GM19238 (cell line): ENCODE measurements at regions not wholly inside any gene's neighbourhood (a gene's known extent, or its start where the extent isn't known, plus 50 kb on each side); places are given as distances from the start of the nearest gene placed in this dataset.

Source experiments
- DNase-seq: peaks from one replicate; pipeline ENCODE4 v3.0.0; 2011; ENCODE audit warnings: low spot score; ENCODE audit not compliant: insufficient read length

DNA sequence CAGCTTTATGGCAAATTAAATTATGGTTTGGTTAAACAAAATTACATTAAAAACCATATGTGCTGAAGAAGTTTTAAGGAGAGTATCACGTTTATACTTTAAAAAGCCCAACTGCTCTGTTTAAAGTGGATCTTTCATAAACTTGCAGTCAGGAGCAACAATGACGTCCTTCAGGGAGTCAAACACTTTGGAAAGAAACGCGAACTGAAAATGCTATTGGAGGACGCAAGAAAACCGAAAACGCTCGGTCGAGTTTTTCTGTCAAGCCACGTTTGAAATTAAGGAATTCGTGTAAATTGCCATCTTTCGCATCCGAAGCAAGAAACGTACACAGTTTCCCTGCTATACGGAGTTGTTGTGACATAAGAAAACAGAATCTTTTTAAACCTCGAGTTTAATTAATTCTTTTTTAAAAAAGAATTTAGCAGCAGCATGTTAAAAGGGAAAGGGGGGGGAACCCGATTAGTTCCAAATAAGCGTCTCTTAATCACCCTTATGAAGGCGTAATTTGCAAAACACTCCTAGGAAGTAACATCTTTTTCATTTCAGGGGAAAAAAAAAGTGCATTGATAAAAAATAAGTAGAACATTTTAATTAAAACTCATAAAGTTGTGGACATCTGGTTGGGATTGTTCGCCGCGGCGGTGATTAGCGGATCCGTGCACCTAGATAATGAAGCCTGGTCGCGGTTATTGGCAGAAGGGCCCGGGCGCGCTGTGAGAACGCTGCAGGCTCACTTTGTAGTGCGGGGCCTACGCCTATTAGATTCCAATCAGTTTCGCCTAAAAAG lies 295.4 kb downstream of the TFAP2C start:
- DNase-seq: no peak

DNA sequence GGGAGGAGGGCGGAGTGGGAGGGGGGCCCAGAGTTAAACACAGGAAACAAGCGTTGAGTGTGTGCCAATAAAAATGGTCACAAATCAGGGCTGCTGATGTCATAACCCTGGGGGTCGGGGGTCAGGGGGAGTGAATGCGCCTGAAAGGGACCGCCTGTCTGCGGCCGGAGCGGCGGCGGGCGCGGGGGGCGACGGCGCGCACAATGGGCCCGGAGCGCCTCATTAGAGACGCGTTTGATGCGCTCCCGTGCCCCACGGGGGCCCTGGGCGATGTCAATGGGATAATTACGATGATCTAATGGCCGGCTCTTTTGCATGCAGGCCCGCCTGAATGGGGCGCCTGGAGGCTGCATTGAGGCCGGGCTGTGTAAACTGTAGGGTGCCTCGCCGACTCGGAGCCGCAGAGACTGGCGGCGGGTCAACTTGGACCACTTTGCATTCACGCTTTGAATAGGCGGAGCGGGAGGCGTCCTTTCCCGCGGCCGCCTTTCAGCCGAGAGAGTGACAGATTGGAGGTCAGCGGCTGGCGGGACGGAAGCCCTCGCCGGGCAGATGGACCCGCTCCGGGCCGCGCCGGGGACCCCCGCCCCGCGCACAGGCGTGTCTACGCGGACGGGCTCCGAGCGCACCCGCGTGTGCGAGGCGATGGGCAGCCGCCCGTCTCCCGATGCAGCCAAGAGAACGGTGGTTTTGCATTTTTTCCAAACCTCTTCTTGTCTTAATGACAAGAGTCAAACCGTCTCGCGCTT lies 296.1 kb downstream of the TFAP2C start:
- no peak for DNase-seq

DNA sequence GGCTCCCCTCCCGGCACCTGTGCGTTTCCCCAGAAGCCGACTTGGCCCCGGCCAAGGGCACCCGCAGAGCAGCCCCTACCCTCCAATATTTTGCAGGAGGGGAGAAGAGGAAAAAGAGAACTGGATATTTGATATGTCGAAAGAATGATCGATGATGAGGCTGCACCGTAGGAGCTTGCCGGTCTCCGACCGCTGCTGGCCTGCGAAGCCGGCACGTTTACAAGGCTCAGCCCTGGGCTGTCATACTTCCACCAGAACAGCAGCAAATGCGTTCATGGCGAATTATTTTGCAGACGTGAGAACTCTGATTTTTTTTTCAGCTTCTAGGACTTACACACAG lies 296.7 kb downstream of the TFAP2C start:
- DNase-seq: no peak

DNA sequence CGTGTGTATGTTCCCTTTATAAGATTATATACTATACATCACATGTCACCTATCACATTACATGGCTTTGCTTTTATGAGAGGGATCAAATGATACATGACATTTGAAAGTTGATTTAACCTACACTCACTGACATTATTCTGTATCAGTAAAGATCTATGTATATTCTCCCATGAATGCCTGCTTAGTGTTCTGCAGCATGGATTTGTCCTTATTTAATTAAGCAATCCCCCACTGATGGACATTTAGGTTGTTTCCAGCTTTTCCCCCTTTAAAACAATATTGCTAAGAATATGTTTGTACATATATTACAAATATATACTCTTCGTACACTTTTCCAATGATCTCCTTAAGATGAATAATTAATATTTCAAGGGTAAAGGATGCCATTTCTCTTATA lies 297.4 kb downstream of the TFAP2C start:
- DNase-seq: no peak

DNA sequence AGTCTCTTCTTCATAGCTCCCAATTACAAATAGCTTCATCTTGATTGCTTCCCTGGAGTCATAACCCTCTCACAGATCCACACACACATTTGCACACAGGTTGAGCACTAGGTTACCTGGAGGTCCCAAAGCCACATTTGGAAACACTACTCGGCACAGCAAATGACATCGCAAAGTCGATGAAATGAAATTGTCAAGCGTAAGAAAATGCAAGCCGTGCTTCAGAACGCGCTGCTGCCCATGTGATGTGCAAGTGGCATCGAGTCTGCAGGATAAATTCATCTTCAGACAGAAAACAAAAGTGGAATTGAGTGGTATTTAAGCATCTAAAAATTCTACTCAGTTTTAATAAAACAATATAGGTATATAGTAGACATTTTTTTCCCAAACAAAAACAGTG lies 298.0 kb downstream of the TFAP2C start:
- no peak for DNase-seq

DNA sequence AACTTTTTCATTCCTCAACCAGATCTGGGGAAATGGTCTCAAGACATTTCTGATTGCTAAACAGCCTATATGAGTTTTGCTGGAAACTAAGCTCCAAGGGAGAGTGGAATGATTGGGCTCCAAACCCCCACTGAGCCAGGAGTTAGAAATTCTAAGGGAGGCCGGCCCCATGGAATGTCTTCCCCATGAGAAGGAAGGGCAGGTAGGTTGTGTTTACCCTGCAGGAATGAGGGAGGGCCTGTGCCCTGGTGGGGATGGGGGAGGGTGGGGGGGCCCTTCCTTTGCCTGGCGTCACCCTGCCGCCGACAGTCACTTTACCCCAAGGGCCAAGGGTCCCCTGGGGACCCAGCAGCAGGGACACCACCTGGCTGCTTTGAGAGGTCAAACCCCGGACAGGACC lies 298.9 kb downstream of the TFAP2C start:
- DNase-seq: no peak

DNA sequence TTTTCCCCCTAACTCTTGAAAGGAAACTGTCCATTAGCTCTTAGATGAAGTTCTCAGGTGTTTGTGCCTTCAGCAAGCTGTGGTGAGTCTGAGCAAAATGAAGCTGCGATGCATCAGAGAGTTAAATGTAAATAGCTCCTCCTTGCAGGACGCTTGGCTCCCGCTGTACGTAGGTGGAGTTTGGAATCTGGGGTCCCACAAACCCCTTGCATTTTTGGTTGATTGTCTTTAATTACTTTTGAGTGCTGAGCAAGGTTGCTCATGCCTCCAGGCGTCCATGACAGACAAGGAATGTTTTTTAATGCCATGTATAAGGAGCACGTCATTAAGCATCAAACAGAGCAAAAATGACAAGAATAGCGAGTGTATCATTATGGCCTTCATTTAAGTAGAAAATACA lies 300.5 kb downstream of the TFAP2C start:
- no peak for DNase-seq

- no peak for DNase-seq
These were observed 301.8 kb downstream of the TFAP2C start for GRCh38 chr20:56930876-56931275.

GRCh38 chr20:56932575-56933330 lies 303.6 kb downstream of the TFAP2C start:
- DNase-seq: no peak

DNA sequence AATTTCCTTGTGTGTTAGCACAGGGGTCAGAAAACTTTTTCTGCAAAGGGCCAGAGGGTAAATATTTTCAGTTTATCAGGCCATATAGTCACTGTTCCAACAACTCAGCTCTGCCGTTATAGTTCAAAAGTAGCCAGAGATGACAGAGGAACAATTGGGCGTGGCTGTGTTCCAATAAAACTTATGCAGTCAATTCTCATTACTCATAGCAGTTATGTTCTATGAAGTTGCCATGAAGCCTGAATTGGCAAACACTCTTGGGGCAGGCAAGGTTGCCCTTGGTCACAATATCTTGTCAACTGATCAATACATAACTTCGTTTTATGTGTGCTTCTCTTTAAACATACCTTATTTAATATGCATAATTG lies 304.2 kb downstream of the TFAP2C start:
- DNase-seq: no peak

- DNase-seq: no peak
These were observed 305.8 kb downstream of the TFAP2C start for GRCh38 chr20:56934888-56935287.

GRCh38 chr20:56940466-56940865 lies 311.4 kb downstream of the TFAP2C start:
- no peak for DNase-seq

GRCh38 chr20:56941101-56941686 lies 312.1 kb downstream of the TFAP2C start:
- no peak for DNase-seq

GRCh38 chr20:56943946-56944945 lies 315.1 kb downstream of the TFAP2C start:
- DNase-seq: no peak

DNA sequence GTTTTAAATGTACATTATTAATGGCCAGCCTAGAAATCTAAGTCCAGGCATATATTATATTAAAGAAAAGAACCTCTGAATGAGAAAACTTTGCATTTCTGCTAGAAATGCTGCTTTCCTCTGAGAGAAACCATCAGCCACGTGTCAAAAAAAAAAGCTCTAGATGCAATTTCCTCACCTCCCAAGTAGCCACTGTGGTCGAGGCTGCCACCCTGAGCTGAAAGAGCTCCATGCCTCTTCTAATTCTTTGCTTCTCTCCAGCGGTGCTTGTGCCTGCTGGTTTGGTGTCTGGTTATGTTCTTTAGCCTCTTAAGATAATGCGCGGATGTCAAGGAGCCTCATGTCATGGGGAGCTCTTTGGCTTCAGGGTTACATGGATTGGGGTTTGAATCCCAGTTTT lies 316.0 kb downstream of the TFAP2C start:
- no peak for DNase-seq

- DNase-seq: no peak
These were observed 316.8 kb downstream of the TFAP2C start for GRCh38 chr20:56945901-56946300.

DNA sequence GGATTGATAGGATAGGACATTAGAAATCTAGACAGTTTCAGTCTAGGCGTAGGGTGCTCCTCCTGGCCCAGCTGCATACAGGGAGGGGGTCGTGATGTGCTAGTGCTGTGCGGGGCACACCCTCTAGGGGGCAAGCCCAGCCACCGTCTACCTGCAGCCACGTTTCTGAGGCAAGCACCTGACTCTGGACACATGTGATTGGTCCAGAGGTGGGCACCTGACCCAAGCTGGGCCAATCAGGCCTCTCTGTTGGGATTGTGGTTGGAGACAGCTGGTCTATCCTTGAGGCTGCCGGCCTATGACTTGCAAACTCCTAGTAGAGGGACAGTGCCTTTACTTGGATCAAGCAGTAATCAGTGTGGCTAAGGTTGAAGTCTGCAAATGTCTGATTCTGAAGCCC lies 317.1 kb downstream of the BMP7 start:
- DNase-seq: no peak

DNA sequence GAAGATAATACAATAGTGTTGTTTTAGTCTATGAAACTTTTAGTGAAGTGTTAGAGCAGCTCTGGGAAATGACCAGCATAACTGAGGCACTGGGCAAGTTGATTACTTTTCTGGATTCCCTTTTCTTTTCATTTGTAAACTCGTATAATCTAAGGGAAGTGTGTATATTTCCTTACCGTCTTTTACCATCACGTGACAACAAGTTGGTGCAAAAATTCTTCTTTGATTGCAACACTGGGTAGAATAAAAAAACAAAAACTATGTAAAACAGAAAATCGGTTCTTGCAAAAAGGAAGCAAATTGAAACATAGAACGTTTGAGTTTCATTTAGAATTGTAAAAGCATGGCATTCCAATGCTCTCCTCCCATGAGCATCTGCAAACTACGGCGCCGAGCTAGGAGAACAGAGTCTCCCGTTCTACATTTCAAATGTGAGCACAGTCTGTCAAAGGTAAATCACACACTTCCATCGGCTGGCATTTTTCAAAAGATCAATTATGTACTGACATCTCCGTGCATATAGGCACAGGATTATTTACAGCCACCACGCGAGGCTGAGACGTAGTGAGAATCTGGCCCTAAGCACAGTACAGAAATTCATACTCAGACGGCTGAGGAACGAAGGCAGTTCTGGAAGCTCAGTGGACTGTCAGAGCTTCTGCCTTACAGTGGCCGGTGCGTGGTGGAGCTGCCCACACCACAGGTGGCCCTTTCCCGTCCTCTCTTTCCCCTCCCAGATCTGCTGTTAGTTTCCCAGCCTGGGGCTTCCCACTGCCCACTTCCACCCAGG lies 314.0 kb downstream of the BMP7 start:
- DNase-seq: no peak

DNA sequence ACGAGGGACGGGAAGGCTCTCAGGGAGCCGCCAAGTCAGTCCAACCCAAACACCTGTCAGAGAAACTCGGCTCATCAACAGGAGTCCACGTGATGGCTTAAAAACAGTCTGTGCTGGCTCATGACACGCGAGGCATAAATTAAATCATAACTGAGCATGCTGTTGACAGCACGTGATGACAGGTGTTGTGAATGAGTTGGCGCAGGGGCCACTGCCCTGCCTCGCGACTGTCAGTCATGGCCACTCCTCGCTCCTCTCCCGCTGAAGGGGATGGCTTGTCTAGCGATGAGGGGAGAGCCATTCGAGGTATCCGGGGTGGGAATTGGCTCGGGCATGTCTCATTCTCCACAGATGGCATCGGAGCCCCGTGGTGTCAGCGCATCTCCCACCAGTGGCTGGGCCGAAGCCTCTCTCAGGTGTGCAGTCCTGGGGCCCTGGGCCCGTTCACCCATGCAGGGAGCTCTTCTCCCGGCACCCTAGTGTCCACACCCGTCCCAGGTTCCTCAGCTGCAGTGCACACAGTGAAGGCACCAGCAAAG lies 313.3 kb downstream of the BMP7 start:
- no peak for DNase-seq

- DNase-seq: no peak
These were observed 311.6 kb downstream of the BMP7 start for GRCh38 chr20:56954797-56955196.
